ENCODE measurements at regions not wholly inside any gene's neighbourhood (a gene's known extent, or its start where the extent isn't known, plus 50 kb on each side); places are given as distances from the start of the nearest gene placed in this dataset.

GRCh38 chr3:124486324-124486723 lies 243.9 kb upstream of the UMPS start:
- H3K36me3 Mint-ChIP-seq = no peaks in the 10 kb centered on the region
- no peak for ATAC-seq
- peaks cover 43% of the 10 kb centered on the region for H3K27me3 Mint-ChIP-seq
- H3K4me1 Mint-ChIP-seq = no peaks in the 10 kb centered on the region
- H3K4me3 Mint-ChIP-seq = no peak overlapping the region
- no peak overlapping the region for H3K27ac Mint-ChIP-seq
- H3K9me3 Mint-ChIP-seq = no peaks in the 10 kb centered on the region

- ATAC-seq = no peak
- no peaks in the 10 kb centered on the region for H3K36me3 Mint-ChIP-seq
- H3K27ac Mint-ChIP-seq = no peak overlapping the region
- no peaks in the 10 kb centered on the region for H3K9me3 Mint-ChIP-seq
- no peak overlapping the region for H3K4me3 Mint-ChIP-seq
- peaks cover 41% of the 10 kb centered on the region for H3K27me3 Mint-ChIP-seq
- no peaks in the 10 kb centered on the region for H3K4me1 Mint-ChIP-seq
Measured at GRCh38 chr3:124489506-124489905, 240.7 kb upstream of the UMPS start.

GRCh38 chr3:124491098-124491497 lies 239.2 kb upstream of the UMPS start:
- no peak overlapping the region for H3K27ac Mint-ChIP-seq
- peaks cover 41% of the 10 kb centered on the region for H3K27me3 Mint-ChIP-seq
- no peaks in the 10 kb centered on the region for H3K9me3 Mint-ChIP-seq
- H3K4me1 Mint-ChIP-seq = peaks cover 2% of the 10 kb centered on the region
- no peaks in the 10 kb centered on the region for H3K36me3 Mint-ChIP-seq
- H3K4me3 Mint-ChIP-seq = no peak overlapping the region
- ATAC-seq = no peak

GRCh38 chr3:124491875-124492274 lies 238.4 kb upstream of the UMPS start:
- Mint-ChIP-seq H3K36me3 (no peaks in the 10 kb centered on the region), H3K9me3 (no peaks in the 10 kb centered on the region), H3K27me3 (peaks cover 41% of the 10 kb centered on the region), H3K4me3 (no peak overlapping the region), H3K27ac (no peak overlapping the region), H3K4me1 (peaks cover 6% of the 10 kb centered on the region)
- no peak for ATAC-seq

GRCh38 chr3:124492824-124493223 lies 237.4 kb upstream of the UMPS start:
- ATAC-seq = no peak
- no peaks in the 10 kb centered on the region for H3K9me3 Mint-ChIP-seq

GRCh38 chr3:124496061-124496460 lies 234.2 kb upstream of the UMPS start:
- Mint-ChIP-seq H3K9me3 (no peaks in the 10 kb centered on the region), H3K27ac (no peak overlapping the region), H3K4me1 (peaks cover 6% of the 10 kb centered on the region), H3K4me3 (no peak overlapping the region), H3K27me3 (peaks cover 25% of the 10 kb centered on the region), H3K36me3 (no peaks in the 10 kb centered on the region)
- ATAC-seq = no peak

More at GRCh38 chr3:124492824-124493223, 237.4 kb upstream of the UMPS start:
- H3K27me3 Mint-ChIP-seq = peaks cover 36% of the 10 kb centered on the region
- peaks cover 6% of the 10 kb centered on the region for H3K4me1 Mint-ChIP-seq
- no peaks in the 10 kb centered on the region for H3K36me3 Mint-ChIP-seq
- H3K27ac Mint-ChIP-seq = no peak overlapping the region
- H3K4me3 Mint-ChIP-seq = no peak overlapping the region

GRCh38 chr3:124497487-124497886 lies 232.8 kb upstream of the UMPS start:
- H3K4me1 Mint-ChIP-seq = peaks cover 6% of the 10 kb centered on the region
- peaks cover 39% of the 10 kb centered on the region for H3K27me3 Mint-ChIP-seq
- H3K27ac Mint-ChIP-seq = no peak overlapping the region
- ATAC-seq = no peak
- no peaks in the 10 kb centered on the region for H3K9me3 Mint-ChIP-seq
- no peaks in the 10 kb centered on the region for H3K36me3 Mint-ChIP-seq
- H3K4me3 Mint-ChIP-seq = no peak overlapping the region

GRCh38 chr3:124498891-124499290 lies 231.4 kb upstream of the UMPS start:
- Mint-ChIP-seq H3K4me3 (no peak overlapping the region), H3K27ac (no peak overlapping the region), H3K27me3 (peaks cover 29% of the 10 kb centered on the region), H3K4me1 (peaks cover 6% of the 10 kb centered on the region), H3K9me3 (no peaks in the 10 kb centered on the region), H3K36me3 (no peaks in the 10 kb centered on the region)
- ATAC-seq = no peak

- peaks cover 3% of the 10 kb centered on the region for H3K9me3 Mint-ChIP-seq
- H3K27ac Mint-ChIP-seq = no peak overlapping the region
Measured at GRCh38 chr3:124504332-124505059, 225.8 kb upstream of the UMPS start.

GRCh38 chr3:124509884-124510283 lies 220.4 kb upstream of the UMPS start:
- Mint-ChIP-seq H3K9me3 (peaks cover 3% of the 10 kb centered on the region), H3K4me1 (no peaks in the 10 kb centered on the region), H3K27ac (no peak overlapping the region), H3K4me3 (no peak overlapping the region), H3K36me3 (no peaks in the 10 kb centered on the region), H3K27me3 (peaks cover 40% of the 10 kb centered on the region)
- no peak for ATAC-seq

More at GRCh38 chr3:124504332-124505059, 225.8 kb upstream of the UMPS start:
- no peaks in the 10 kb centered on the region for H3K4me1 Mint-ChIP-seq
- H3K27me3 Mint-ChIP-seq = peaks cover 46% of the 10 kb centered on the region
- no peak overlapping the region for H3K4me3 Mint-ChIP-seq
- no peak for ATAC-seq
- no peaks in the 10 kb centered on the region for H3K36me3 Mint-ChIP-seq

GRCh38 chr3:124510290-124510689 lies 220.0 kb upstream of the UMPS start:
- H3K4me1 Mint-ChIP-seq = no peaks in the 10 kb centered on the region
- H3K4me3 Mint-ChIP-seq = no peak overlapping the region
- H3K9me3 Mint-ChIP-seq = peaks cover 3% of the 10 kb centered on the region
- peaks cover 36% of the 10 kb centered on the region for H3K27me3 Mint-ChIP-seq
- H3K36me3 Mint-ChIP-seq = no peaks in the 10 kb centered on the region
- ATAC-seq = no peak
- no peak overlapping the region for H3K27ac Mint-ChIP-seq

- peaks cover 36% of the 10 kb centered on the region for H3K27me3 Mint-ChIP-seq
- H3K27ac Mint-ChIP-seq = no peak overlapping the region
- H3K4me3 Mint-ChIP-seq = no peak overlapping the region
- H3K36me3 Mint-ChIP-seq = no peaks in the 10 kb centered on the region
- no peak for ATAC-seq
- peaks cover 3% of the 10 kb centered on the region for H3K9me3 Mint-ChIP-seq
- no peaks in the 10 kb centered on the region for H3K4me1 Mint-ChIP-seq
Measured at GRCh38 chr3:124512881-124513609, 217.2 kb upstream of the UMPS start.

GRCh38 chr3:124513610-124513997 lies 216.6 kb upstream of the UMPS start:
- Mint-ChIP-seq H3K4me1 (no peaks in the 10 kb centered on the region), H3K36me3 (no peaks in the 10 kb centered on the region), H3K27ac (no peak overlapping the region), H3K9me3 (peaks cover 2% of the 10 kb centered on the region), H3K27me3 (peaks cover 40% of the 10 kb centered on the region), H3K4me3 (no peak overlapping the region)
- ATAC-seq = no peak

GRCh38 chr3:124514683-124515082 lies 215.6 kb upstream of the UMPS start:
- H3K27ac Mint-ChIP-seq = no peak overlapping the region
- H3K27me3 Mint-ChIP-seq = peaks cover 45% of the 10 kb centered on the region
- no peaks in the 10 kb centered on the region for H3K36me3 Mint-ChIP-seq
- no peaks in the 10 kb centered on the region for H3K9me3 Mint-ChIP-seq
- no peak overlapping the region for H3K4me3 Mint-ChIP-seq
- no peak for ATAC-seq
- no peaks in the 10 kb centered on the region for H3K4me1 Mint-ChIP-seq

GRCh38 chr3:124516333-124516732 lies 213.9 kb upstream of the UMPS start:
- Mint-ChIP-seq H3K27me3 (peaks cover 41% of the 10 kb centered on the region), H3K4me3 (no peak overlapping the region), H3K4me1 (no peaks in the 10 kb centered on the region), H3K9me3 (no peaks in the 10 kb centered on the region), H3K27ac (no peak overlapping the region), H3K36me3 (no peaks in the 10 kb centered on the region)
- ATAC-seq = no peak

- ATAC-seq = no peak
- Mint-ChIP-seq H3K9me3 (no peaks in the 10 kb centered on the region), H3K36me3 (no peaks in the 10 kb centered on the region), H3K27me3 (peaks cover 42% of the 10 kb centered on the region), H3K4me1 (no peaks in the 10 kb centered on the region), H3K27ac (no peak overlapping the region), H3K4me3 (no peak overlapping the region)
Measured at GRCh38 chr3:124517306-124517705, 212.9 kb upstream of the UMPS start.

All from stimulated activated memory B cell treated with anti-CD40 and anti-IgM and Interleukin-4, amounts not matched to agents 10 μg/mL and 1 μg/mL and 100 μg/mL, for 72 hours (primary cell).